Peyer's patch (tissue), 4 donors: ENCODE measurements at regions not wholly inside any gene's neighbourhood (a gene's known extent, or its start where the extent isn't known, plus 50 kb on each side); places are given as distances from the start of the nearest gene placed in this dataset.

ENCODE experiments used
- POLR2A ChIP-seq, 2 donors: fragments of 450-650 bp; IDR thresholded peaks; one replicate each; pipeline ENCODE4 v1.5.1; 2017; ENCODE audit warnings: antibody characterized with exemption in 2 of 2, mild to moderate bottlenecking in 2 of 2, moderate library complexity in 2 of 2
- TF ChIP-seq, protein P1 (sequence below), 6 experiments: fragments of 450-650 bp in 4 of 6; fragments of 200-600 bp in 2 of 6; sonication (generic) in 1 of 6; IDR thresholded peaks; one replicate each; pipeline ENCODE4 v1.5.1; 2017 to 2019; ENCODE audit warnings: antibody characterized with exemption in 6 of 6, mild to moderate bottlenecking in 3 of 6, moderate library complexity in 1 of 6

DNA sequence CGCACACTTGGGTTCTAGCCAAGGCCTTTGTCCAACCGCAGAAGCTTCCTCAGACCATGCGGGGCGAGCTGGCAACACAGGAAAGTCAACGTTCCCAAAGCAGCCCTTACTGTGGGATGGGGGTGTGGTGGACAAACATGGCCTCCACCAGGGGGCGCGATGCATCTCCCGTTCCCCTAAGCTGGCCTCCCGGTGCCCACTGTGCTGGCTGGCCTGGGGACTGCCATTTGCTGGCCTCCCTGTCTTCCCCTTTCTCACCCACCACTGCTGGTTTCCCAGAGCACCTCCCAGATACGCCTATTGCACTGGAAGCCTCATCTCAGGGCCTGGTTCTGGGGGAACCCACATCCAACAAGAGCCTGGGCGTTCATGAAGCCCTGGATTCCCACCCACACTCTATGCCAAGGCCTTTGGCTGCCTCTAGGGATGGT, 145.3 kb downstream of the IRF8 start:
- TF ChIP-seq POLR2A (IDR thresholded peaks at IDR 0.05): no peak
- TF ChIP-seq, protein P1, sequence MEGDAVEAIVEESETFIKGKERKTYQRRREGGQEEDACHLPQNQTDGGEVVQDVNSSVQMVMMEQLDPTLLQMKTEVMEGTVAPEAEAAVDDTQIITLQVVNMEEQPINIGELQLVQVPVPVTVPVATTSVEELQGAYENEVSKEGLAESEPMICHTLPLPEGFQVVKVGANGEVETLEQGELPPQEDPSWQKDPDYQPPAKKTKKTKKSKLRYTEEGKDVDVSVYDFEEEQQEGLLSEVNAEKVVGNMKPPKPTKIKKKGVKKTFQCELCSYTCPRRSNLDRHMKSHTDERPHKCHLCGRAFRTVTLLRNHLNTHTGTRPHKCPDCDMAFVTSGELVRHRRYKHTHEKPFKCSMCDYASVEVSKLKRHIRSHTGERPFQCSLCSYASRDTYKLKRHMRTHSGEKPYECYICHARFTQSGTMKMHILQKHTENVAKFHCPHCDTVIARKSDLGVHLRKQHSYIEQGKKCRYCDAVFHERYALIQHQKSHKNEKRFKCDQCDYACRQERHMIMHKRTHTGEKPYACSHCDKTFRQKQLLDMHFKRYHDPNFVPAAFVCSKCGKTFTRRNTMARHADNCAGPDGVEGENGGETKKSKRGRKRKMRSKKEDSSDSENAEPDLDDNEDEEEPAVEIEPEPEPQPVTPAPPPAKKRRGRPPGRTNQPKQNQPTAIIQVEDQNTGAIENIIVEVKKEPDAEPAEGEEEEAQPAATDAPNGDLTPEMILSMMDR (IDR thresholded peaks at IDR 0.05): peak in 4 of 6 experiments; percentile 12 to 42 (median 26)
